Endothelial cell of umbilical vein (primary cell): ENCODE measurements at regions not wholly inside any gene's neighbourhood (a gene's known extent, or its start where the extent isn't known, plus 50 kb on each side); places are given as distances from the start of the nearest gene placed in this dataset.
"Not testable (repeated sequence)": the region's sequence is repeated elsewhere in the genome, so short reads cannot be mapped to it uniquely, and the experiment has no call there.

Experiments
- CTCF ChIP-seq, 2 donors: IDR thresholded peaks; 1 replicate in 1 of 2; 2 replicates in 1 of 2; pipeline ENCODE4 v1.5.1; 2011; ENCODE audit warnings: low read length in 2 of 2, mild to moderate bottlenecking in 2 of 2, moderate library complexity in 2 of 2, control low read depth in 1 of 2, inconsistent platforms in 1 of 2, low read depth in 1 of 2; ENCODE audit not compliant: insufficient read depth in 1 of 2; ENCODE audit errors: extremely low read depth in 1 of 2
- EZH2 ChIP-seq: IDR thresholded peaks from 2 replicates; pipeline ENCODE4 v1.6.1; 2012; ENCODE audit warnings: borderline replicate concordance, low read depth, mild to moderate bottlenecking, moderate library complexity, low read length, inconsistent platforms; ENCODE audit not compliant: severe bottlenecking
- JUN ChIP-seq: IDR thresholded peaks from 2 replicates; pipeline ENCODE4 v1.6.1; 2011; ENCODE audit warnings: borderline replicate concordance, low read depth; ENCODE audit not compliant: insufficient read length, insufficient read depth
- MAX ChIP-seq: IDR thresholded peaks from 2 replicates; pipeline ENCODE4 v1.6.1; 2011; ENCODE audit not compliant: insufficient read depth, insufficient read length
- POLR2A ChIP-seq: IDR thresholded peaks from 2 replicates; pipeline ENCODE4 v1.6.1; 2012; ENCODE audit warnings: low read depth, mild to moderate bottlenecking, control low read depth, low read length
- POLR2AphosphoS5 ChIP-seq: IDR thresholded peaks from 2 replicates; pipeline ENCODE4 v1.6.1; 2012; ENCODE audit warnings: low read depth, mild to moderate bottlenecking, control low read depth, low read length, moderate library complexity; ENCODE audit not compliant: insufficient read depth

GRCh38 chr10:29236910-29237309 is 52.0 kb upstream of the LYZL1 start:
- TF ChIP-seq CTCF (IDR thresholded peaks at IDR 0.05; ENCODE audit: extremely low read depth in 1 of 2, insufficient read depth in 1 of 2, low read depth in 1 of 2, low read length in 2 of 2); EZH2; MAX; POLR2AphosphoS5; POLR2A; JUN: not testable (repeated sequence)
